Neural progenitor cell (in vitro differentiated cells): ENCODE measurements at regions not wholly inside any gene's neighbourhood (a gene's known extent, or its start where the extent isn't known, plus 50 kb on each side); places are given as distances from the start of the nearest gene placed in this dataset.

Experiments
- DNase-seq: peaks from one replicate; pipeline ENCODE4 v3.0.0-alpha.2; 2016; ENCODE audit warnings: low spot score
- H2AFZ ChIP-seq: fragments of 200-600 bp; sonication (generic); replicated peaks from 2 replicates; pipeline ENCODE4 v1.6.1; 2016; ENCODE audit warnings: antibody characterized with exemption
- H3F3A ChIP-seq: fragments of 200-600 bp; sonication (generic); 2 replicates; pipeline ENCODE4 v1.6.1; 2016; ENCODE audit warnings: antibody characterized with exemption, low read depth
- H3K27ac ChIP-seq: fragments of 200-600 bp; sonication (generic); 2 replicates; pipeline ENCODE4 v1.5.1; 2016; ENCODE audit warnings: mild to moderate bottlenecking
- H3K27me3 ChIP-seq: fragments of 200-600 bp; sonication (generic); 2 replicates; pipeline ENCODE4 v1.6.1; 2016; ENCODE audit warnings: mild to moderate bottlenecking, moderate library complexity
- H3K36me3 ChIP-seq: fragments of 200-600 bp; sonication (generic); 2 replicates; pipeline ENCODE4 v1.5.1; 2016
- H3K4me1 ChIP-seq: fragments of 200-600 bp; sonication (generic); 2 replicates; pipeline ENCODE4 v1.6.1; 2016; ENCODE audit warnings: mixed run types
- H3K4me2 ChIP-seq: fragments of 200-600 bp; sonication (generic); 2 replicates; pipeline ENCODE4 v1.6.1; 2016
- H3K4me3 ChIP-seq: fragments of 200-600 bp; sonication (generic); 2 replicates; pipeline ENCODE4 v1.5.1; 2016
- H3K79me2 ChIP-seq: fragments of 200-600 bp; sonication (generic); 2 replicates; pipeline ENCODE4 v1.6.1; 2016; ENCODE audit warnings: low read depth
- H3K9ac ChIP-seq: fragments of 200-600 bp; sonication (generic); 2 replicates; pipeline ENCODE4 v1.6.1; 2016
- H3K9me3 ChIP-seq: fragments of 200-600 bp; sonication (generic); 2 replicates; pipeline ENCODE4 v1.5.1; 2016; ENCODE audit warnings: low read depth
- H4K20me1 ChIP-seq: fragments of 200-600 bp; sonication (generic); 2 replicates; pipeline ENCODE4 v1.6.1; 2016; ENCODE audit warnings: low read depth
- H3K27ac Mint-ChIP-seq: 3 replicates; pipeline ENCODE4 v1.8.0; 2021; ENCODE audit warnings: mixed read lengths
- H3K27me3 Mint-ChIP-seq: 2 replicates; pipeline ENCODE4 v1.8.0; 2022; ENCODE audit warnings: low read depth, mild to moderate bottlenecking, inconsistent platforms, moderate library complexity, mixed read lengths; ENCODE audit not compliant: insufficient read depth
- H3K36me3 Mint-ChIP-seq: 3 replicates; pipeline ENCODE4 v1.8.0; 2021; ENCODE audit warnings: mixed read lengths
- H3K4me1 Mint-ChIP-seq: 3 replicates; pipeline ENCODE4 v1.8.0; 2021; ENCODE audit warnings: mixed read lengths
- H3K4me3 Mint-ChIP-seq: 3 replicates; pipeline ENCODE4 v1.8.0; 2021; ENCODE audit warnings: mild to moderate bottlenecking, moderate library complexity, mixed read lengths
- H3K9me3 Mint-ChIP-seq: 3 replicates; pipeline ENCODE4 v1.8.0; 2020; ENCODE audit warnings: mixed read lengths
- EZH2 ChIP-seq: fragments of 200-600 bp; sonication (generic); IDR thresholded peaks from 2 replicates; pipeline ENCODE4 v1.6.1; 2017; ENCODE audit warnings: antibody characterized with exemption, mild to moderate bottlenecking, moderate library complexity
- EZH2phosphoT487 ChIP-seq: fragments of 200-600 bp; sonication (generic); IDR thresholded peaks from 2 replicates; pipeline ENCODE4 v1.6.1; 2017; ENCODE audit warnings: antibody characterized with exemption
- TF ChIP-seq, protein P1 (sequence below): fragments of 200-600 bp; sonication (generic); IDR thresholded peaks from 2 replicates; pipeline ENCODE4 v1.5.1; 2017; ENCODE audit warnings: antibody characterized with exemption, mild to moderate bottlenecking

DNA sequence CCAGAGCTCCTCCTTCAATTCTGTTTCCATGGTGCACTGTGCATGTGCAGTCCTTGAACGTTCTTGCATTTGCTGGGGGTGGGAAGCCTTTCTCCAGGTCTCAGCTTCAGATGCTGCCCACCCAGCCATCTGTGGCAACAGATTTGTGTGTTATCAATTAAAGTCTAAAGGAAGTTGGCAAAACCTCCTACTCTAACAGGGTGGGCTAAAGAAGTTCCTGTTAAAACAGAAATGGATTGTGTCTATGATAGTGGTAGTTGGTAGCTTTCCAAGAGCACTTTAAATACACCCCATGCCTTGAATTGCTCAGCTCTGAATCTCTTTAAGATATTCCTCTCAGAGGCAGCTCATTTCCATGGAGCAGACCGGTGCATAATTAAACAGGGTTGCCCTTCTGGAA is 488.0 kb upstream of the SUCLG2 start:
- Histone ChIP-seq H3K27me3 (no peaks in the 10 kb centered on the region), H3F3A (no peaks in the 10 kb centered on the region), H3K9me3 (no peaks in the 10 kb centered on the region), H3K9ac (no peak overlapping the region), H4K20me1 (no peaks in the 10 kb centered on the region), H2AFZ (no peak overlapping the region), H3K4me3 (no peak overlapping the region), H3K4me1 (no peaks in the 10 kb centered on the region), H3K27ac (no peak overlapping the region), H3K4me2 (no peak overlapping the region), H3K36me3 (no peaks in the 10 kb centered on the region), H3K79me2 (no peaks in the 10 kb centered on the region)
- Mint-ChIP-seq H3K9me3 (no peaks in the 10 kb centered on the region), H3K27me3 (peaks cover 3% of the 10 kb centered on the region), H3K4me1 (peaks cover 3% of the 10 kb centered on the region), H3K27ac (no peak overlapping the region), H3K36me3 (no peaks in the 10 kb centered on the region), H3K4me3 (no peak overlapping the region)
- TF ChIP-seq EZH2 (no peak), EZH2phosphoT487 (no peak)
- TF ChIP-seq, protein P1, sequence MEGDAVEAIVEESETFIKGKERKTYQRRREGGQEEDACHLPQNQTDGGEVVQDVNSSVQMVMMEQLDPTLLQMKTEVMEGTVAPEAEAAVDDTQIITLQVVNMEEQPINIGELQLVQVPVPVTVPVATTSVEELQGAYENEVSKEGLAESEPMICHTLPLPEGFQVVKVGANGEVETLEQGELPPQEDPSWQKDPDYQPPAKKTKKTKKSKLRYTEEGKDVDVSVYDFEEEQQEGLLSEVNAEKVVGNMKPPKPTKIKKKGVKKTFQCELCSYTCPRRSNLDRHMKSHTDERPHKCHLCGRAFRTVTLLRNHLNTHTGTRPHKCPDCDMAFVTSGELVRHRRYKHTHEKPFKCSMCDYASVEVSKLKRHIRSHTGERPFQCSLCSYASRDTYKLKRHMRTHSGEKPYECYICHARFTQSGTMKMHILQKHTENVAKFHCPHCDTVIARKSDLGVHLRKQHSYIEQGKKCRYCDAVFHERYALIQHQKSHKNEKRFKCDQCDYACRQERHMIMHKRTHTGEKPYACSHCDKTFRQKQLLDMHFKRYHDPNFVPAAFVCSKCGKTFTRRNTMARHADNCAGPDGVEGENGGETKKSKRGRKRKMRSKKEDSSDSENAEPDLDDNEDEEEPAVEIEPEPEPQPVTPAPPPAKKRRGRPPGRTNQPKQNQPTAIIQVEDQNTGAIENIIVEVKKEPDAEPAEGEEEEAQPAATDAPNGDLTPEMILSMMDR = no peak
- no peak for DNase-seq

DNA sequence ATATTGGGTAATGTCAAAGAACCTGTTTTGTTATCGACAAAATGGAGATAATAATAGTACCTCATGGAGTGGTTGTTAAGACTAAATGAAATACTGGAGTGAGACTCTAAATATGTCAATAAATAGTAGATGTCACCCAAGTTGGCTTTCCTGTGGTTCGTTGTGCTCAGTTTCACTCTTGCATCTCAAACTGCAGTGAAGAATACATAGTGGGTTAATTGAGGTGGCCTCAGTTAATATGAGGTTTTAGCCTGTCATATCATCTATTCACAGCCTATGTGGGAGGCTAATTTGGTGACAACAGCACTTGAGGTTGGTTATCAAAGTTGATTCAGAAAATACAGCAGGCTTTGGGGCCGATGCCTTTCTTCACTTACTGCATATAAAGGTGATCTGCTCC is 485.5 kb upstream of the SUCLG2 start:
- H3K36me3 ChIP-seq = no peaks in the 10 kb centered on the region
- no peaks in the 10 kb centered on the region for H3K9me3 ChIP-seq
- H3K9ac ChIP-seq = no peak overlapping the region
- Mint-ChIP-seq H3K36me3 (no peaks in the 10 kb centered on the region), H3K27me3 (peaks cover 2% of the 10 kb centered on the region), H3K9me3 (no peaks in the 10 kb centered on the region), H3K4me3 (no peak overlapping the region), H3K27ac (no peak overlapping the region), H3K4me1 (peaks cover 11% of the 10 kb centered on the region)
- H3F3A ChIP-seq = no peaks in the 10 kb centered on the region
- H2AFZ ChIP-seq = no peak overlapping the region
- peaks cover 8% of the 10 kb centered on the region for H3K4me1 ChIP-seq
- H4K20me1 ChIP-seq = no peaks in the 10 kb centered on the region
- no peak overlapping the region for H3K4me3 ChIP-seq
- H3K79me2 ChIP-seq = no peaks in the 10 kb centered on the region
- TF ChIP-seq EZH2phosphoT487 = no peak
- TF ChIP-seq EZH2 = no peak
- TF ChIP-seq, protein P1 = no peak
- no peak overlapping the region for H3K4me2 ChIP-seq
- H3K27me3 ChIP-seq = no peaks in the 10 kb centered on the region
- H3K27ac ChIP-seq = no peak overlapping the region
- no peak for DNase-seq

DNA sequence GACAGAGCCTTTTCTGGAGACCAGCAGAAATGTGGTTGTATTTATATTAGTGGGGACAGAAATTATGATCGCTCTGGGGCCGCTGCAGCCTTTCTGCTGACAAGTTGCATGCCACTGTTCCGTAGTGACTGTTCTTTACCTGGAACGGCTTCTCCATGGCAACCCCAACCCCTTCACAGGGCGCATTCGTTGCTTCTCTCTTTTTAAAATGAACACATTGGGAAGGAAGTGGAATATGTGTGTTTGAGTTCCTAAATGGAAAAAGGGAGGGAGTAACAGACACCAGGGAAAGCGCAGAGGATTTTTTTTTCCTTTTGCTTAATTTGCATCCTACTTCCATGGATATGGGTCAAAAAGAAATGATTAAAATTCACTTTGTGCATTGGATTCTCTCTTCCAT is 482.0 kb upstream of the SUCLG2 start:
- TF ChIP-seq EZH2 = no peak
- TF ChIP-seq EZH2phosphoT487 = no peak
- TF ChIP-seq, protein P1 = no peak
- H3K36me3 ChIP-seq = no peaks in the 10 kb centered on the region
- no peak overlapping the region for H3K4me2 ChIP-seq
- H3K9ac ChIP-seq = no peak overlapping the region
- H3K4me3 ChIP-seq = no peak overlapping the region
- Mint-ChIP-seq H3K27me3 (peaks cover 2% of the 10 kb centered on the region), H3K9me3 (no peaks in the 10 kb centered on the region), H3K36me3 (no peaks in the 10 kb centered on the region), H3K4me1 (peaks cover 9% of the 10 kb centered on the region), H3K27ac (no peak overlapping the region), H3K4me3 (no peak overlapping the region)
- no peaks in the 10 kb centered on the region for H3K79me2 ChIP-seq
- no peak overlapping the region for H3K27ac ChIP-seq
- peaks cover 8% of the 10 kb centered on the region for H3K4me1 ChIP-seq
- peak overlapping the region; percentile 65 for H2AFZ ChIP-seq
- no peak for DNase-seq
- H4K20me1 ChIP-seq = no peaks in the 10 kb centered on the region
- no peaks in the 10 kb centered on the region for H3K9me3 ChIP-seq
- no peaks in the 10 kb centered on the region for H3F3A ChIP-seq
- no peaks in the 10 kb centered on the region for H3K27me3 ChIP-seq

DNA sequence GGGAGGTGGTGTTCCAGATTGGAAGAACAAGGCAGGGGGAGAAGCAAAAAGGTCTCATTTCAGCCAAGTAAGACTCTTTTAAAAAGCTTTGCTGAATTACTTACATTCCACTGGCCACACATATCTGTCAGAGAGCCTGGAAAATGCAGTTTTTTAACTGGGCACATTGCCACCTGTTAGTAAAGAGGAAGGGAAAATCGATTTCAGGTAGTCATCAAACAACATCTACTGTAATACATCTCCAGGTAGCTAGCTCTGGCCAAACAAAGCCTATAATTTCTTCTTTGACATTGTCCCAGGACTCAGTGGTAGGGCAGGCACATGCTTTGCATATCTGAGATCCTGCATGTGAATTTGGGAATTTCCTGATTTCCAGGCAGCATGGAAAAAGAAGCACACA is 480.7 kb upstream of the SUCLG2 start:
- Histone ChIP-seq H3K79me2 (no peaks in the 10 kb centered on the region), H3K27me3 (no peaks in the 10 kb centered on the region), H3K4me2 (no peak overlapping the region), H3K9me3 (no peaks in the 10 kb centered on the region), H3K9ac (no peak overlapping the region), H3F3A (no peaks in the 10 kb centered on the region), H2AFZ (no peak overlapping the region), H3K4me3 (no peak overlapping the region), H3K36me3 (no peaks in the 10 kb centered on the region), H3K27ac (no peak overlapping the region), H4K20me1 (no peaks in the 10 kb centered on the region), H3K4me1 (peaks cover 8% of the 10 kb centered on the region)
- Mint-ChIP-seq H3K36me3 (no peaks in the 10 kb centered on the region), H3K4me1 (peaks cover 9% of the 10 kb centered on the region), H3K27ac (no peak overlapping the region), H3K4me3 (no peak overlapping the region), H3K9me3 (no peaks in the 10 kb centered on the region), H3K27me3 (peaks cover 2% of the 10 kb centered on the region)
- no peak for DNase-seq
- TF ChIP-seq, protein P1 = no peak
- TF ChIP-seq EZH2phosphoT487 (no peak), EZH2 (no peak)
